KG1 (cell line): ENCODE measurements at regions not wholly inside any gene's neighbourhood (a gene's known extent, or its start where the extent isn't known, plus 50 kb on each side); places are given as distances from the start of the nearest gene placed in this dataset.

Experiments used
- DNase-seq: peaks from one replicate; lab custom pipeline; 2025; lab: John Stamatoyannopoulos, UW

DNA sequence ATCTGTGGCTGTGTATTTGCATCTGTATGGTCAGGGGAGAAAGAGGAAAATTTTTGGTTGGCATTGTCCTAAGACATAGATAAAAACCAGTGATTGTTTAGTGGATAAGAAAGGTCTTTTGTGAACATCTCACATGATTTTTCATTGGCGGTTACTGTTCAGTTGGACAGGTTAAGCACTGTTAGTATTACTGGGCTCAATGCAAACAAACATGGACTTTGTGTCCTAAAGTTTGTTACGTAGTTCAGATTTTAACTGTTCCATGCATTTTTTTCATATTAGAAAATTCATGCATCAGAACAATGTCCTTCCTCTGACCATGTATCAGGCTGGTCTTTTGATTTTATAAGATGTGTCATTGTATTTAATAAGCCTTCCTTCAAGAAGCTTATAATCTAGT, 368.0 kb downstream of the MEIS1 start:
- no peak for DNase-seq

DNA sequence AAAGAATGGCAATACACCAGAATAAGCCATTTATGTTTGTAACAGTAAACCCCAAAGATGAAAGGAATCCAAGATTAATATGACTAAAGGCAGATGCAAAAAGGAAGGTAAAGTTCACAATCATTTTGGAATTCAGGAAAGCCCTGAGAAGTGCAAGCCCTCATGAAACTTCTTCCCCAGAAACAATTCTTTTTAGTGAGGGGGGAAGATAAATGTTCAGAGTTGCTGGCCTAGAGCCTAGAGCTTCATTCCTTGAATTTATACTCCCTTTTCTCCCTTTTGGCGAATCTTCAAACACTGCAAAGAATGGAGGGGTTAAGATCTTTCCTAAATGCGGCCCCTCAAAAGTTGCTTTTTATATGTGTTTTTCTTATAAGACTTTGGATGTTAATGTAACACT, 368.8 kb downstream of the MEIS1 start:
- DNase-seq = no peak

- no peak for DNase-seq
Observed at GRCh38 chr2:66805016-66805865, 370.3 kb downstream of the MEIS1 start.

DNA sequence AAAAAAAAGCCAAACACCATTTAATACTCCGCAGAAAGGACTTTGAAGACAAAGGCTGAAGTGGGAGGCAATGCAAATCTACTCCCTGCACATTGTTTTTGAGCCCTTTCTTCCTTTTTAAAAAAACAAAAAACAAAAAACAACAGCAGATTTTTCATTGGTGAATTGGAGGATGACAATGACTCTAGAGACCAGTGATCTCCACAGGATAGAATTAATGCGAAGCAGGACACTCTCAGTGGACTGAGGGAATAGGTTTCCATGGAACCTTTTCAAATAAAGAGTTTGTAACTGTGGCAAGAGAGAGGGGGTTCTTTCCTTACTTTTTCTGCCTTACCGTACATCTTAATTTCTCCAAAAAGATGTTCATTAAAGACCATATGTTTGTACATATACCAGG, 371.0 kb downstream of the MEIS1 start:
- no peak for DNase-seq

DNA sequence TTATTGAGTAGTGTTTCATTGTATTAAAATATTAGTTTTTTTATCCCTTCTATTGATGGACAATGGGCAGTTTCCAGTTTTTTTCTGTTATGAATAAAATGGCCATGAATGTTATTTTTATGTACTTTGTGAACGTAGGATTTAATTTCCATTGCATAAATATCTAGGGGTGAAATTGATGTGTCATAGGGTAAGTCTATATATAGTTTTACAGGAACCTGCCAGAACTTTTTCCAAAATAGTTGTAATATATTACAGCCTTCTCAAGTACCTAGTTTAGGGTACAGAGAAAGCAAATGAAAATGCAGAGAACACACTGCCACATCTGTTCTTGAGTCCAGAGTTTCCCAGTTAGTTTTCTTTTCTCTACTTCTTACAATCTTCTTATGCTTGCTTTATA, 378.6 kb downstream of the MEIS1 start:
- DNase-seq = no peak

GRCh38 chr2:66813976-66814375, 379.1 kb downstream of the MEIS1 start:
- DNase-seq = no peak

DNA sequence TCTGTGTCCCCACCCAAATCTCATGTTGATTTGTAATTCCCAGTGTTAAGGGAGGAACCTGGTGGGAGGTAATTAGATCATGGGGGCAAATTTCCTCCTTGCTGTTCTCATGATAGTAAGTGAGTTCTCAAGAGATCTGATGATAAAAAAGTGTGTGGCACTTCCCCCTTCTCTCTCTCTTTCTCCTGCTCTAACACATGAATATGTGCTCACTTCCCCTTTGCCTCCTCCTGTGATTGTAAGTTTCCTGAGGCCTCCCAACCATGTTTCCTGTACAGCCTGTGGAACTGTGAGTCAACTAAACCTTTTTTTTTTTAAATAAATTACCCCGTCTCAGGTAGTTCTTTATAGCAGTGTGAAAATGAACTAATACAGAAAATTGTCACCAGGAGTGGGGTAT, 380.0 kb downstream of the MEIS1 start:
- peak; percentile 10 for DNase-seq

DNA sequence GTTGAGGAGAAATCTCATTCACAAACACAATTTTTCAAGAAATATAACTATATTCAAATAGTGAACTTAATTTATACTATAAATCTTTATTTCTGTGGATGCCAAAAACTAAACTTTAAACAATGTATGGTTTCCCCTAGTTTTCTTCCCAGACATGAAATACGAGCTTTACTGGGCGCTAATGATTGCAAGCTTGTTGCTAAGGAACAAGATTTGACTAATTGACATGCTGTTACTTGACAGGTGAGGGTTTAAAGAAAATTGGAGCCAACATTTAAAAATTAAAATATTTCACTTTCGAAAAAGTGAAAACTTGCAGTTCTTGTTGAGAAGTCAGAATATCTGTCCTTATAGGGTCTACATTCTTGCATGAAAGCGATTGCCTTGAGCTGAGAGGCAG, 381.0 kb downstream of the MEIS1 start:
- DNase-seq = no peak

DNA sequence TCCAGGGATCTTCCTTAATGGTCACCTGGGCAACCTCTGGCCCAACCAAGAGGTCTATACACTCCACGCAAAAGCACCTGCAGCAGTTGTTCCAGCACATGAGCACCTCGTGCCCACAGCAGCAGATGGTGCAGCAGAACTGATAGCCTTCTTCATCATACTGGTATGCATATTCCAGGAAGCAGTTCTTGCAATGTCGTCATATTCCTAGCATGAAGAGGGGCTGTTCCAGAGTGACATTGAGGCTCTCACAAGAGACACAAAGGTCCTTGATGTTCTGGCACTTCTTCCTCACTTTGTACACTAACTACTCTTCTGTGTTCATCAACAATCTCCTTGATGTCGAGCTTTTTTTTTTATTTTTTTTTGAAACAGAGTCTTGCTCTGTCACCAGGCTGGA, 386.2 kb downstream of the MEIS1 start:
- DNase-seq = no peak

DNA sequence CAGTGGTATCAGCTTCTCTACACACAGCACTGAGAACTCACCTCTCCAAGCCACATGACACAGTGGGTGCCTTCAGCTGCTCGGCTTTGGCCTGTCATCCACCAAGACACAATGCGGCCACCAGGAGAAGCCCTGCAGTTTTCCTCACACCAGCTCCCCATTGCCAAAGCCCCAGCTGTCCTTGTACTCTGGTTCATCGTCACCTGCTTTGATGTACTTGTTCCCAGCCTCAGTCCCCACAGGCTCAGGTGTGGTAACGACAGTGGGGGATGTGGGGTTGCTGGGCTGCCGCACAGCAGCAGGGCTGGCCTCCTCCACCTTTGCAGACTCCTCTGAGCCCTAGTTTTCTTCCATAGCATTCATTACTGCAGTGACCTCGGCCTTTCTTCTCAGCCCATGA, 387.3 kb downstream of the MEIS1 start:
- no peak for DNase-seq

DNA sequence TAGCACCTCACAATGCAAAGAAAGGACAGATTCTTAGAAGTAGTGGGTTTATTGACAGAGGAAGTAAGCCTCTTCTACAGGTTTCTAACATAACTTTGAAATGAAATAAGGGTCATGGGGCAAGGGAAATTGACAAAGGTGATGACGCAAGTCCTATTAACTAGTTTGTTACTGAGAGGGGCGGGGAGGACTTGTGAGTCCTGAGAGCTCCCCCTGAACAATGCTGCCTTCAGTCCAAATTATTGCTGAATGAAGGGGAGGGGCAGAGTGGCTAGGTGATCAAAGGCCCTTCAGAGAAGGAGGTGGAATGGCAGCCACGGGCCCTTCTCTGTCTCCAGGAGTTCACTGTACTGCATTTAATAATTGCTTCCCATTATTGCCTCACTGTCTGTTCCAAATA, 390.0 kb downstream of the MEIS1 start:
- no peak for DNase-seq

- no peak for DNase-seq
Observed at GRCh38 chr2:66827851-66828250, 392.9 kb downstream of the MEIS1 start.

DNA sequence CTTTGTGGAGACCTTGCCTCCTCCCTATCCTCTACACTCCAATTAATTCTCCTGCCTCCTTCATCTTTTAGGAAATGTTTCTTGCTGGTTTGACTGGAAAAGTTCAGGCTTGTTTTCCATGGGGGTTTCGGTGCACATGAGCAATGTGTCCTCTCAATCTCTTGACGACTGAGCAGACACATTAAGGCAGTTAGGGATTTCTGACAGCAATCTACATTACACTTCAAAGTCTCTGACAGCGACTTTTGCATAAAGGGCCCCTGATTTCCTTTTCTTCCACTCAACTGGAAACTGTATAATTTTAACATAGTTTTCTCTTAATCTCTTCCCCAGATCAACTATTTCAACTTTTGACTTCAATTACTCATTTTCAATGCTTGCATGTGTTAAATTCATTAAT, 394.0 kb downstream of the MEIS1 start:
- DNase-seq = no peak

- DNase-seq = no peak
Observed at GRCh38 chr2:66830881-66831280, 396.0 kb downstream of the MEIS1 start.

DNA sequence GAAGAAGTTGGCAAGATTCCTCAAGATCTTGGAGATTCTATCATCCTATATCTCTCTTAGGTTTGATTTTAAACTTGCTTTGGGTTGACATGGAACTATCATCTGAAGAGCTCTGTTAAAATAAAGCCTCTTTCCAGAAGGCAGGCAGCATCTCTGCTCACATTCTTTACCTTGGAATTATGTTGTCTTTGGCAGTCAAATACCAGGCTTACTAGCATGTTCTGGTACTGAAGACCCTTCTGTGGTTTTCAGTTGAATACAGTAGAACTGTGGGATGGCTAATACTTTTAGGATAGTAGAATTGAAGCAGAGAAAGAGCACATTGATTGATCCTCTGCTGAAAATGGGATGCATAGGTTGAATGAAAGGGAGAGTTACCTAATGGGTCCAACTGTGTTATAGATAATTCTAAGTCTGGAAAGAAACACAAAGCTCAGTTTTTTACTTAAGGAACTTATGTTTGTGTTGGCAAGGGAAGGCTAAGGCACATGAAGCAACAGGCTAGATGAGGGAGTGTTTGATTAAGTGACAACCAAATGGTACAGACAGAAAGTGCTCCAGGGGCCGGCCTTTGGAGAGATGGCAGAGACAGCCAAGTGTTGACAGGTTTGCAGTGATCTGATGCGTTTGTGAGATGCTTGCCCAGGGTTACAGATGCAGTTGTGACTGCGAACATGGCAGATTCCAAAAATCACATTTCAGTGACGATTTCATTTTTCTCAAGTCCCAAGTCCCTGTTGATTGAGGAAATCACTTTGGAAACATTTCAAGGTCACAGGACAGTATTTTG, 397.9 kb downstream of the MEIS1 start:
- DNase-seq = no peak

DNA sequence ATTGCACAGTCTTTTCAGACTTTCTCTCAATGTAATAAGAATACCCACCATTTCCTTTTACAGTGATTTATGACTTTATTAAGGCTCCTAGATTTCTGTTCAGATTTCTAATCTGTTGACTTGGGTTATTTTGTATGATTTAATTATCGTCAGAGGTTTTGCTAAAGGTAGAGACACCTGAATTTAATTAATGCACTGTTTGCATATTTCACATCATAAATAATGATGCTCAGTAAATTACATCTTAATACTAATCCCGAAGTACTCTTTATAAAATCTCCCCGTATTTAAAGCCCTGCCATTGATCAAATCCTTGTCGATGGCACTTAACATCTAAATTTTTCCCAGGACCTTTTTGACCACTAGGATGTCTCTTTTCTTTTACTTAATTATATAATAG, 399.9 kb downstream of the MEIS1 start:
- no peak for DNase-seq

DNA sequence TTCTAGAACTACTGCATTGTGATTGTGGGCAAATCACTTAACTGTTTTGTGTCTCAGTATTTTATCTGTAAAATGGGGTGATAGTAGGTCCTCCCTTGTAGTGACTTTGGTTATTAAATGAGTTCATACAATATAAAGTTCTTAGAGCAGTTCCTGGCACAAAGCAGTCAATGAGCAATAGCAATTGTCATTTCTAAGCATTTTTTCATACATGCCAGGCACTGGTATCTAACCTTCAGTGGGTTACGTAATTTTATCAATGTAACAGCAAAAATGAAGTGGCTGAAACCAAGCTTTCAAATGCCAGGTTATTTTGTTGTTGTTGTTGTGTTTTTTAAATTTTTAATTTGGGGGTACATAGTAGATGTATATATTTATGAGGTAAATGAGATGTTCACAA, 401.9 kb downstream of the MEIS1 start:
- DNase-seq = no peak

GRCh38 chr2:66839551-66840320, 404.8 kb downstream of the MEIS1 start:
- DNase-seq = no peak

- no peak for DNase-seq
Observed at GRCh38 chr2:66840321-66841002, 405.5 kb downstream of the MEIS1 start.

- no peak for DNase-seq
Observed at GRCh38 chr2:66843847-66844246, 408.9 kb downstream of the MEIS1 start.

DNA sequence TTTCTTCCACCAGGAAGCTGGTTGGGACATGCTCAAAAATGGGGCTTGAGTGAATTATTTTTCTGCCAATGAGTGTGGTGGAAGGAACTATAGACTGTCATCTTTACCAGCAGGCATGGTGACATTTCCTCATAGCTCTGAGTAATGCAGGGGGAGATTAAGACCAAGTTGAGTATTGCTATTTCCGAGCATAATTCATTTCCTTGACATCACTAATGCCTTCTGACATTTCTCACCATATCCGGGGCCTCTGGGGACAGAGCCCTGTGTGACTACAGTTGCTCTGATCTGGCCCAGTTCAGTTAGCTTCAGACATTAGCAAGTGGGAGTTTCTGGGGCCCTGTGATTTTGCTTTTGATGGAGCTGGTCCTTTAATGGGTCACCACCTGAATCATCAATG, 410.4 kb downstream of the MEIS1 start:
- DNase-seq = no peak

- no peak for DNase-seq
Observed at GRCh38 chr2:66846887-66847286, 412.0 kb downstream of the MEIS1 start.
